Suprapubic skin (tissue), 3 donors: ENCODE measurements at regions not wholly inside any gene's neighbourhood (a gene's known extent, or its start where the extent isn't known, plus 50 kb on each side); places are given as distances from the start of the nearest gene placed in this dataset.

ENCODE experiments used
- CTCF ChIP-seq, 2 donors: fragments of 200-600 bp in 1 of 2; fragments of 450-650 bp in 1 of 2; sonication (generic) in 1 of 2; IDR thresholded peaks; one replicate each; pipeline ENCODE4 v1.5.1; 2016 to 2019; ENCODE audit warnings: antibody characterized with exemption in 2 of 2, mild to moderate bottlenecking in 1 of 2, moderate library complexity in 1 of 2
- POLR2AphosphoS5 ChIP-seq, 3 donors: sonication (generic); formaldehyde crosslinking; IDR thresholded peaks; one replicate each; pipeline ENCODE4 v1.6.1; 2017; ENCODE audit warnings: antibody characterized with exemption in 3 of 3

- TF ChIP-seq CTCF (IDR thresholded peaks at IDR 0.05) = no peak
- no peak for TF ChIP-seq POLR2AphosphoS5 (IDR thresholded peaks at IDR 0.05)
Observed at GRCh38 chr15:83364501-83364900, 80.0 kb upstream of the BNC1 start.
